ENCODE measurements at regions not wholly inside any gene's neighbourhood (a gene's known extent, or its start where the extent isn't known, plus 50 kb on each side); places are given as distances from the start of the nearest gene placed in this dataset.

DNA sequence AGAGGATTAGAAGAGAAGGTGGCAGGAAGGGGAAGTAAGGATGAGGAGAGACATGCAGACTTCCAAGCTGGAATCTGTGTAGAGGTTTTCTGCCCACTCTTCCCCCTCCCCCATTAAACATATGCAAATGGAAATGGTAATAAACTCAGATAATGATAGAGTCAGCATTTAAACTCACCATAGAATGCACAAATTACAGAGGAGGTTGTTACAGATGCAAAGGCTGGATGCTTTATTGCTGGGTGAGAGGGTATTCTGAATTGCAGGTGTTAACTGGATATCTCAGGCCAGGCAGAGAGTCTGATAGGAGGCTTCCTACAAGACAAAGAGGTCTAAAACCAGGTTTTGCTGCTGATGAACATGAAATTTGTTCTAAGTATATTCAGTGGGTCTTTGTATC lies 372.5 kb downstream of the SEC16B start:
- no peak for TF ChIP-seq EZH2phosphoT487 (conservative IDR thresholded peaks at IDR 0.05; ENCODE audit: low read length)
- TF ChIP-seq, protein P1, sequence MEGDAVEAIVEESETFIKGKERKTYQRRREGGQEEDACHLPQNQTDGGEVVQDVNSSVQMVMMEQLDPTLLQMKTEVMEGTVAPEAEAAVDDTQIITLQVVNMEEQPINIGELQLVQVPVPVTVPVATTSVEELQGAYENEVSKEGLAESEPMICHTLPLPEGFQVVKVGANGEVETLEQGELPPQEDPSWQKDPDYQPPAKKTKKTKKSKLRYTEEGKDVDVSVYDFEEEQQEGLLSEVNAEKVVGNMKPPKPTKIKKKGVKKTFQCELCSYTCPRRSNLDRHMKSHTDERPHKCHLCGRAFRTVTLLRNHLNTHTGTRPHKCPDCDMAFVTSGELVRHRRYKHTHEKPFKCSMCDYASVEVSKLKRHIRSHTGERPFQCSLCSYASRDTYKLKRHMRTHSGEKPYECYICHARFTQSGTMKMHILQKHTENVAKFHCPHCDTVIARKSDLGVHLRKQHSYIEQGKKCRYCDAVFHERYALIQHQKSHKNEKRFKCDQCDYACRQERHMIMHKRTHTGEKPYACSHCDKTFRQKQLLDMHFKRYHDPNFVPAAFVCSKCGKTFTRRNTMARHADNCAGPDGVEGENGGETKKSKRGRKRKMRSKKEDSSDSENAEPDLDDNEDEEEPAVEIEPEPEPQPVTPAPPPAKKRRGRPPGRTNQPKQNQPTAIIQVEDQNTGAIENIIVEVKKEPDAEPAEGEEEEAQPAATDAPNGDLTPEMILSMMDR (IDR thresholded peaks at IDR 0.05; ENCODE audit: insufficient read depth, low read length, poor library complexity, severe bottlenecking) = no peak
- H3K27me3 ChIP-seq (ENCODE audit: low read length) = no peaks in the 10 kb centered on the region
- no peak overlapping the region for H3K4me3 ChIP-seq (ENCODE audit: insufficient read depth, low read length, poor library complexity, severe bottlenecking)
- no peak overlapping the region for H2AFZ ChIP-seq (ENCODE audit: low read depth, low read length, severe bottlenecking)
- no peaks in the 10 kb centered on the region for H3K36me3 ChIP-seq (ENCODE audit: low read length)
- H3F3A ChIP-seq (ENCODE audit: insufficient read depth) = no peaks in the 10 kb centered on the region
- H3K4me2 ChIP-seq (ENCODE audit: low read depth, low read length, poor library complexity, severe bottlenecking) = no peak overlapping the region
- no peaks in the 10 kb centered on the region for H4K20me1 ChIP-seq (ENCODE audit: low read depth, low read length)
- no peaks in the 10 kb centered on the region for H3K9me2 ChIP-seq (replicated peaks; ENCODE audit: insufficient read depth, low read length)
- H3K9me3 ChIP-seq (ENCODE audit: insufficient read depth, low read length) = no peaks in the 10 kb centered on the region
- H3K9ac ChIP-seq (ENCODE audit: low read length) = no peak overlapping the region
- no peaks in the 10 kb centered on the region for H3K79me2 ChIP-seq (ENCODE audit: insufficient read depth, low read length)
- no peak overlapping the region for H3K27ac ChIP-seq (ENCODE audit: low read depth, low read length)

DNA sequence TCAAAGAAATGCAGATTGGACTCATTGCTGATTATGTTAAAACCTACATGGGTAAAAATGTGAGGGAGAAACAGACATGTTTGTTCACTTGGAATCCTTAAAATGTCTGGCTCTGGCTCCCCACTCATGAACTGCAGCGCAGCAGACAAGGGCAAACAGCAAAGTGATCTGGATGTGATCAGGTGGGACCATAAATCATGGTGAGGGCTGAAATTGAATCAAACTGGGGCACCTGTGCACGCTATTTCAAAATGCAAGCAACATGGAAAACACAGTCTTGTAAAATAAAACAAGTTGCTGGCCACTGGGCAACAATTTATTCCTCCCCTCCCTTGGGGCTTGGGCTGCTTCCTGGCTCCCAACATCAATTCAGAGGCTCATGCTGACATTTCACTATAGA lies 373.4 kb downstream of the SEC16B start:
- H3K27me3 ChIP-seq (ENCODE audit: low read length) = no peaks in the 10 kb centered on the region
- H3K4me2 ChIP-seq (ENCODE audit: low read depth, low read length, poor library complexity, severe bottlenecking) = no peak overlapping the region
- H3K36me3 ChIP-seq (ENCODE audit: low read length) = no peaks in the 10 kb centered on the region
- H3K27ac ChIP-seq (ENCODE audit: low read depth, low read length) = no peak overlapping the region
- no peaks in the 10 kb centered on the region for H3K9me3 ChIP-seq (ENCODE audit: insufficient read depth, low read length)
- H3K79me2 ChIP-seq (ENCODE audit: insufficient read depth, low read length) = no peaks in the 10 kb centered on the region
- no peak for TF ChIP-seq EZH2phosphoT487 (conservative IDR thresholded peaks at IDR 0.05; ENCODE audit: low read length)
- TF ChIP-seq, protein P1 (IDR thresholded peaks at IDR 0.05; ENCODE audit: insufficient read depth, low read length, poor library complexity, severe bottlenecking) = no peak
- H3K4me3 ChIP-seq (ENCODE audit: insufficient read depth, low read length, poor library complexity, severe bottlenecking) = no peak overlapping the region
- H3K9ac ChIP-seq (ENCODE audit: low read length) = no peak overlapping the region
- no peak overlapping the region for H2AFZ ChIP-seq (ENCODE audit: low read depth, low read length, severe bottlenecking)
- no peaks in the 10 kb centered on the region for H3K9me2 ChIP-seq (replicated peaks; ENCODE audit: insufficient read depth, low read length)
- no peaks in the 10 kb centered on the region for H3F3A ChIP-seq (ENCODE audit: insufficient read depth)
- no peaks in the 10 kb centered on the region for H4K20me1 ChIP-seq (ENCODE audit: low read depth, low read length)

DNA sequence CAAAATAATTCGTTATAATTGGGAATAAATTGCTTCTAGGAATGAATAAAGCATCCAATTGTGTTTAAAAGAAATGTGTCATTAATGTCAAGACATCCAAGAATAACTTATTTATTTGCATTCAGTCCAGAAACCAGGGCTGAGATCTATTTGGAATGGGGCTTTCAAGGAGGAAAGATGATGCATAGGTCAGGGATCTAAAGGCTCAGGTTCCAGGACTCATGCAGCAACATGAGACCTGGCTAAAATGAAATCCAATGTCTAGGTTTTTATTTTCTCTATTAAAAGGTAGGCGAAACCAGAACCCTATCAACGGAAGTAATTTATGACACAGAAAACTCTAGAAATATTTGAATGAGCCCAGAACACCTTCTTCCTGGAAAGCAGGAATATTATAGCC lies 376.8 kb downstream of the SEC16B start:
- Histone ChIP-seq H3K9me3 (ENCODE audit: insufficient read depth, low read length) (no peaks in the 10 kb centered on the region), H3K9me2 (replicated peaks; ENCODE audit: insufficient read depth, low read length) (no peaks in the 10 kb centered on the region), H3K36me3 (ENCODE audit: low read length) (no peaks in the 10 kb centered on the region), H3K79me2 (ENCODE audit: insufficient read depth, low read length) (no peaks in the 10 kb centered on the region), H3K4me3 (ENCODE audit: insufficient read depth, low read length, poor library complexity, severe bottlenecking) (no peak overlapping the region), H3F3A (ENCODE audit: insufficient read depth) (no peaks in the 10 kb centered on the region), H3K4me2 (ENCODE audit: low read depth, low read length, poor library complexity, severe bottlenecking) (no peak overlapping the region), H4K20me1 (ENCODE audit: low read depth, low read length) (no peaks in the 10 kb centered on the region), H3K27me3 (ENCODE audit: low read length) (no peaks in the 10 kb centered on the region), H3K9ac (ENCODE audit: low read length) (no peak overlapping the region), H3K27ac (ENCODE audit: low read depth, low read length) (no peak overlapping the region), H2AFZ (ENCODE audit: low read depth, low read length, severe bottlenecking) (no peak overlapping the region)
- TF ChIP-seq EZH2phosphoT487 (conservative IDR thresholded peaks at IDR 0.05; ENCODE audit: low read length) = no peak
- TF ChIP-seq, protein P1 (IDR thresholded peaks at IDR 0.05; ENCODE audit: insufficient read depth, low read length, poor library complexity, severe bottlenecking) = no peak

All from SU-DHL-6 (cell line).